ENCODE measurements at regions not wholly inside any gene's neighbourhood (a gene's known extent, or its start where the extent isn't known, plus 50 kb on each side); places are given as distances from the start of the nearest gene placed in this dataset.

- no peaks in the 10 kb centered on the region for H3K36me3 ChIP-seq (ENCODE audit: control insufficient read depth, insufficient read depth, low read length)
- no peaks in the 10 kb centered on the region for H3K27me3 ChIP-seq (ENCODE audit: control insufficient read depth, insufficient read depth, low read length)
- 86% methylated on average over 2 of the region's 6 CpGs for WGBS (ENCODE audit: insufficient coverage)
- DNase-seq (ENCODE audit: low read depth in 4 of 6, low spot score in 6 of 6), result peak in 1 of 6 donors; percentile 7
- H3K4me1 ChIP-seq (ENCODE audit: control insufficient read depth, insufficient read depth, low read length), result peaks cover 7% of the 10 kb centered on the region
- no peaks in the 10 kb centered on the region for H3K9me3 ChIP-seq (ENCODE audit: control insufficient read depth, insufficient read depth, low read length)
- H3K27ac ChIP-seq (ENCODE audit: low read depth, low read length), result no peak overlapping the region
- no peak overlapping the region for H3K4me3 ChIP-seq (ENCODE audit: low read depth, low read length)
Observed at GRCh38 chr13:32905063-32905863, 111.0 kb upstream of the KL start.

- DNase-seq (ENCODE audit: low read depth in 4 of 6, low spot score in 6 of 6), result peak in 5 of 6 donors; percentile 35 to 92 (median 54)
- Histone ChIP-seq H3K27ac (ENCODE audit: low read depth, low read length) (peak overlapping the region; percentile 30), H3K4me1 (ENCODE audit: control insufficient read depth, insufficient read depth, low read length) (peaks cover 7% of the 10 kb centered on the region), H3K27me3 (ENCODE audit: control insufficient read depth, insufficient read depth, low read length) (no peaks in the 10 kb centered on the region), H3K9me3 (ENCODE audit: control insufficient read depth, insufficient read depth, low read length) (no peaks in the 10 kb centered on the region), H3K4me3 (ENCODE audit: low read depth, low read length) (no peak overlapping the region), H3K36me3 (ENCODE audit: control insufficient read depth, insufficient read depth, low read length) (no peaks in the 10 kb centered on the region)
- 2% methylated on average over 4 of the region's 4 CpGs for WGBS (ENCODE audit: insufficient coverage)
Observed at GRCh38 chr13:32905864-32906180, 110.4 kb upstream of the KL start.

- no peak overlapping the region for H3K4me3 ChIP-seq (ENCODE audit: low read depth, low read length)
- WGBS (ENCODE audit: insufficient coverage), result no CpG with 5 or more reads among the region's 1 CpG
- no peak for DNase-seq (ENCODE audit: low read depth in 4 of 6, low spot score in 6 of 6)
- H3K27ac ChIP-seq (ENCODE audit: low read depth, low read length), result no peak overlapping the region
- H3K27me3 ChIP-seq (ENCODE audit: control insufficient read depth, insufficient read depth, low read length), result no peaks in the 10 kb centered on the region
- no peaks in the 10 kb centered on the region for H3K9me3 ChIP-seq (ENCODE audit: control insufficient read depth, insufficient read depth, low read length)
- no peaks in the 10 kb centered on the region for H3K36me3 ChIP-seq (ENCODE audit: control insufficient read depth, insufficient read depth, low read length)
- H3K4me1 ChIP-seq (ENCODE audit: control insufficient read depth, insufficient read depth, low read length), result peaks cover 7% of the 10 kb centered on the region
Observed at GRCh38 chr13:32907211-32907610, 109.0 kb upstream of the KL start.

- H3K4me3 ChIP-seq (ENCODE audit: low read depth, low read length), result no peak overlapping the region
- H3K27ac ChIP-seq (ENCODE audit: low read depth, low read length), result no peak overlapping the region
- no peak for DNase-seq (ENCODE audit: low read depth in 4 of 6, low spot score in 6 of 6)
- no peaks in the 10 kb centered on the region for H3K27me3 ChIP-seq (ENCODE audit: control insufficient read depth, insufficient read depth, low read length)
- H3K4me1 ChIP-seq (ENCODE audit: control insufficient read depth, insufficient read depth, low read length), result no peaks in the 10 kb centered on the region
- no CpG with 5 or more reads among the region's 3 CpGs for WGBS (ENCODE audit: insufficient coverage)
- no peaks in the 10 kb centered on the region for H3K36me3 ChIP-seq (ENCODE audit: control insufficient read depth, insufficient read depth, low read length)
- H3K9me3 ChIP-seq (ENCODE audit: control insufficient read depth, insufficient read depth, low read length), result no peaks in the 10 kb centered on the region
Observed at GRCh38 chr13:32910530-32910929, 105.7 kb upstream of the KL start.

- no peaks in the 10 kb centered on the region for H3K27me3 ChIP-seq (ENCODE audit: control insufficient read depth, insufficient read depth, low read length)
- no peaks in the 10 kb centered on the region for H3K4me1 ChIP-seq (ENCODE audit: control insufficient read depth, insufficient read depth, low read length)
- 94% methylated on average over 2 of the region's 2 CpGs for WGBS (ENCODE audit: insufficient coverage)
- H3K9me3 ChIP-seq (ENCODE audit: control insufficient read depth, insufficient read depth, low read length), result no peaks in the 10 kb centered on the region
- H3K36me3 ChIP-seq (ENCODE audit: control insufficient read depth, insufficient read depth, low read length), result no peaks in the 10 kb centered on the region
- DNase-seq (ENCODE audit: low read depth in 4 of 6, low spot score in 6 of 6), result peak in 1 of 6 donors; percentile 47
- no peak overlapping the region for H3K27ac ChIP-seq (ENCODE audit: low read depth, low read length)
- no peak overlapping the region for H3K4me3 ChIP-seq (ENCODE audit: low read depth, low read length)
Observed at GRCh38 chr13:32911506-32911905, 104.7 kb upstream of the KL start.

GRCh38 chr13:32914686-32915085, 101.5 kb upstream of the KL start:
- H3K27ac ChIP-seq (ENCODE audit: low read depth, low read length), result no peak overlapping the region
- no peak for DNase-seq (ENCODE audit: low read depth in 4 of 6, low spot score in 6 of 6)
- WGBS (ENCODE audit: insufficient coverage), result no CpG with 5 or more reads among the region's 1 CpG
- H3K4me3 ChIP-seq (ENCODE audit: low read depth, low read length), result no peak overlapping the region
- no peaks in the 10 kb centered on the region for H3K27me3 ChIP-seq (ENCODE audit: control insufficient read depth, insufficient read depth, low read length)
- H3K4me1 ChIP-seq (ENCODE audit: control insufficient read depth, insufficient read depth, low read length), result no peaks in the 10 kb centered on the region
- no peaks in the 10 kb centered on the region for H3K36me3 ChIP-seq (ENCODE audit: control insufficient read depth, insufficient read depth, low read length)
- no peaks in the 10 kb centered on the region for H3K9me3 ChIP-seq (ENCODE audit: control insufficient read depth, insufficient read depth, low read length)

- Histone ChIP-seq H3K27ac (ENCODE audit: low read depth, low read length) (no peak overlapping the region), H3K4me3 (ENCODE audit: low read depth, low read length) (no peak overlapping the region), H3K9me3 (ENCODE audit: control insufficient read depth, insufficient read depth, low read length) (no peaks in the 10 kb centered on the region), H3K27me3 (ENCODE audit: control insufficient read depth, insufficient read depth, low read length) (no peaks in the 10 kb centered on the region), H3K36me3 (ENCODE audit: control insufficient read depth, insufficient read depth, low read length) (no peaks in the 10 kb centered on the region), H3K4me1 (ENCODE audit: control insufficient read depth, insufficient read depth, low read length) (no peaks in the 10 kb centered on the region)
- no CpG with 5 or more reads among the region's 2 CpGs for WGBS (ENCODE audit: insufficient coverage)
- peak in 1 of 6 donors; percentile 9 for DNase-seq (ENCODE audit: low read depth in 4 of 6, low spot score in 6 of 6)
Observed at GRCh38 chr13:32917504-32917903, 98.7 kb upstream of the KL start.

GRCh38 chr13:32923725-32924124, 92.5 kb upstream of the KL start:
- no peak for DNase-seq (ENCODE audit: low read depth in 4 of 6, low spot score in 6 of 6)
- H3K36me3 ChIP-seq (ENCODE audit: control insufficient read depth, insufficient read depth, low read length), result no peaks in the 10 kb centered on the region
- peaks cover 3% of the 10 kb centered on the region for H3K4me1 ChIP-seq (ENCODE audit: control insufficient read depth, insufficient read depth, low read length)
- H3K4me3 ChIP-seq (ENCODE audit: low read depth, low read length), result no peak overlapping the region
- H3K27me3 ChIP-seq (ENCODE audit: control insufficient read depth, insufficient read depth, low read length), result no peaks in the 10 kb centered on the region
- no peaks in the 10 kb centered on the region for H3K9me3 ChIP-seq (ENCODE audit: control insufficient read depth, insufficient read depth, low read length)
- H3K27ac ChIP-seq (ENCODE audit: low read depth, low read length), result no peak overlapping the region
- 100% methylated on average over 1 of the region's 1 CpG for WGBS (ENCODE audit: insufficient coverage)

GRCh38 chr13:32924886-32925285, 91.3 kb upstream of the KL start:
- H3K4me3 ChIP-seq (ENCODE audit: low read depth, low read length), result no peak overlapping the region
- no peaks in the 10 kb centered on the region for H3K36me3 ChIP-seq (ENCODE audit: control insufficient read depth, insufficient read depth, low read length)
- no peaks in the 10 kb centered on the region for H3K27me3 ChIP-seq (ENCODE audit: control insufficient read depth, insufficient read depth, low read length)
- peaks cover 3% of the 10 kb centered on the region for H3K4me1 ChIP-seq (ENCODE audit: control insufficient read depth, insufficient read depth, low read length)
- peak in 2 of 6 donors; percentile 37 to 40 for DNase-seq (ENCODE audit: low read depth in 4 of 6, low spot score in 6 of 6)
- no peak overlapping the region for H3K27ac ChIP-seq (ENCODE audit: low read depth, low read length)
- 54% methylated on average over 2 of the region's 3 CpGs for WGBS (ENCODE audit: insufficient coverage)
- no peaks in the 10 kb centered on the region for H3K9me3 ChIP-seq (ENCODE audit: control insufficient read depth, insufficient read depth, low read length)

- H3K9me3 ChIP-seq (ENCODE audit: control insufficient read depth, insufficient read depth, low read length), result no peaks in the 10 kb centered on the region
- no peaks in the 10 kb centered on the region for H3K36me3 ChIP-seq (ENCODE audit: control insufficient read depth, insufficient read depth, low read length)
- no peak for DNase-seq (ENCODE audit: low read depth in 4 of 6, low spot score in 6 of 6)
- H3K4me3 ChIP-seq (ENCODE audit: low read depth, low read length), result no peak overlapping the region
- WGBS (ENCODE audit: insufficient coverage), result no CpG with 5 or more reads among the region's 1 CpG
- no peak overlapping the region for H3K27ac ChIP-seq (ENCODE audit: low read depth, low read length)
- no peaks in the 10 kb centered on the region for H3K27me3 ChIP-seq (ENCODE audit: control insufficient read depth, insufficient read depth, low read length)
- H3K4me1 ChIP-seq (ENCODE audit: control insufficient read depth, insufficient read depth, low read length), result peaks cover 3% of the 10 kb centered on the region
Observed at GRCh38 chr13:32925506-32925905, 90.7 kb upstream of the KL start.
